Upper lobe of left lung (tissue), 6 donors: ENCODE measurements at regions not wholly inside any gene's neighbourhood (a gene's known extent, or its start where the extent isn't known, plus 50 kb on each side); places are given as distances from the start of the nearest gene placed in this dataset.

Experiments used
- ATAC-seq, 2 donors: fragments of 200-7000 bp; cut with Tn5 transposase; one replicate each; pipeline ENCODE4 v1.9.1; 2022; ENCODE audit warnings: mild to moderate bottlenecking in 2 of 2, moderate library complexity in 2 of 2; ENCODE audit not compliant: low FRiP score in 2 of 2
- DNase-seq, 2 donors: peaks; one replicate each; pipeline ENCODE4 v3.0.0-alpha.2; 2019 to 2020
- H3K27ac ChIP-seq, 4 donors: fragments of 200-600 bp; sonication (generic); one replicate each; pipeline ENCODE4 v1.5.1; 2016 to 2019
- H3K27me3 ChIP-seq, 4 donors: fragments of 200-600 bp; sonication (generic); one replicate each; pipeline ENCODE4 v1.5.1; 2017 to 2019
- H3K36me3 ChIP-seq, 4 donors: fragments of 200-600 bp; sonication (generic); one replicate each; pipeline ENCODE4 v1.5.1; 2016 to 2019
- H3K4me1 ChIP-seq, 4 donors: fragments of 200-600 bp; sonication (generic); one replicate each; pipeline ENCODE4 v1.5.1; 2018 to 2019
- H3K4me3 ChIP-seq, 4 donors: fragments of 200-600 bp; sonication (generic); one replicate each; pipeline ENCODE4 v1.5.1; 2017 to 2019; ENCODE audit warnings: mild to moderate bottlenecking in 2 of 4, moderate library complexity in 1 of 4
- H3K9me3 ChIP-seq, 4 donors: fragments of 200-600 bp; sonication (generic); one replicate each; pipeline ENCODE4 v1.5.1; 2018 to 2019
- CTCF ChIP-seq, 6 experiments: fragments of 450-650 bp in 4 of 6; fragments of 200-600 bp in 2 of 6; sonication (generic) in 2 of 6; IDR thresholded peaks; one replicate each; pipeline ENCODE4 v1.5.1; 2016 to 2019; ENCODE audit warnings: antibody characterized with exemption in 6 of 6
- EP300 ChIP-seq, 4 donors: sonication (generic); formaldehyde crosslinking; IDR thresholded peaks; one replicate each; pipeline ENCODE4 v1.5.1; 2017; ENCODE audit warnings: antibody characterized with exemption in 4 of 4, control low read depth in 2 of 4
- POLR2A ChIP-seq, 4 donors: fragments of 450-650 bp; IDR thresholded peaks; one replicate each; pipeline ENCODE4 v1.5.1; 2016 to 2017; ENCODE audit warnings: antibody characterized with exemption in 4 of 4, mild to moderate bottlenecking in 2 of 4
- POLR2AphosphoS5 ChIP-seq, 2 donors: sonication (generic); formaldehyde crosslinking; IDR thresholded peaks; one replicate each; pipeline ENCODE4 v1.5.1; 2017; ENCODE audit warnings: antibody characterized with exemption in 2 of 2
- WGBS, 2 donors: methylation state at CpG; one replicate each; pipeline ENCODE4 v1.1.5; 2017 to 2018; 5-methylcytosine and 5-hydroxymethylcytosine counted together
- donor health status: DM: no; HTN: no; CAD: no; lungs with moderate emphysema.
- donor health status: DM: no; HTN: yes; CAD: no; lungs with severe emphysema.

- no peaks in the 10 kb centered on the region for H3K27me3 ChIP-seq
- TF ChIP-seq EP300 (IDR thresholded peaks at IDR 0.05) (no peak), POLR2A (IDR thresholded peaks at IDR 0.05) (no peak), CTCF (IDR thresholded peaks at IDR 0.05) (no peak), POLR2AphosphoS5 (IDR thresholded peaks at IDR 0.05) (no peak)
- WGBS, 2 donors = 72 to 93% methylated on average over 3 of the region's 3 CpGs
- DNase-seq (no peak), ATAC-seq (no peak)
- H3K4me3 ChIP-seq = no peak overlapping the region
- H3K36me3 ChIP-seq = no peaks in the 10 kb centered on the region
- no peak overlapping the region for H3K27ac ChIP-seq
- H3K4me1 ChIP-seq = peaks cover 0 to 2% (median 0%) of the 10 kb centered on the region in 4 donors
- H3K9me3 ChIP-seq = peaks cover 0 to 12% (median 7%) of the 10 kb centered on the region in 4 donors
These were observed 189.1 kb upstream of the PITRM1 start for GRCh38 chr10:3361640-3362039.

GRCh38 chr10:3357737-3358136 is 185.2 kb upstream of the PITRM1 start:
- Histone ChIP-seq H3K27me3 (no peaks in the 10 kb centered on the region), H3K4me3 (no peak overlapping the region), H3K27ac (no peak overlapping the region), H3K36me3 (no peaks in the 10 kb centered on the region), H3K4me1 (no peaks in the 10 kb centered on the region), H3K9me3 (peaks cover 0 to 12% (median 7%) of the 10 kb centered on the region in 4 donors)
- ATAC-seq = no peak
- no peak for TF ChIP-seq POLR2AphosphoS5 (IDR thresholded peaks at IDR 0.05)
- no peak for TF ChIP-seq POLR2A (IDR thresholded peaks at IDR 0.05)
- TF ChIP-seq CTCF (IDR thresholded peaks at IDR 0.05) = no peak
- no peak for TF ChIP-seq EP300 (IDR thresholded peaks at IDR 0.05)
- 63 to 92% methylated on average over 4 of the region's 4 CpGs for WGBS, 2 donors
- DNase-seq = no peak

GRCh38 chr10:3355536-3355935 is 183.0 kb upstream of the PITRM1 start:
- WGBS, 2 donors = 87 to 91% methylated on average over 9 of the region's 9 CpGs
- no peak overlapping the region for H3K27ac ChIP-seq
- no peak for ATAC-seq

GRCh38 chr10:3354174-3354900 is 181.8 kb upstream of the PITRM1 start:
- 75 to 87% methylated on average over 3 of the region's 3 CpGs for WGBS, 2 donors
- no peaks in the 10 kb centered on the region for H3K27me3 ChIP-seq
- no peak for ATAC-seq

More at GRCh38 chr10:3355536-3355935, 183.0 kb upstream of the PITRM1 start:
- H3K36me3 ChIP-seq = no peaks in the 10 kb centered on the region
- H3K9me3 ChIP-seq = no peaks in the 10 kb centered on the region
- DNase-seq = no peak
- no peaks in the 10 kb centered on the region for H3K4me1 ChIP-seq
- TF ChIP-seq EP300 (IDR thresholded peaks at IDR 0.05) = no peak
- TF ChIP-seq CTCF (IDR thresholded peaks at IDR 0.05) = no peak
- no peak for TF ChIP-seq POLR2AphosphoS5 (IDR thresholded peaks at IDR 0.05)
- TF ChIP-seq POLR2A (IDR thresholded peaks at IDR 0.05) = no peak
- no peaks in the 10 kb centered on the region for H3K27me3 ChIP-seq
- H3K4me3 ChIP-seq = no peak overlapping the region

More at GRCh38 chr10:3354174-3354900, 181.8 kb upstream of the PITRM1 start:
- TF ChIP-seq EP300 (IDR thresholded peaks at IDR 0.05) = no peak
- TF ChIP-seq POLR2AphosphoS5 (IDR thresholded peaks at IDR 0.05) = no peak
- no peak for TF ChIP-seq CTCF (IDR thresholded peaks at IDR 0.05)
- TF ChIP-seq POLR2A (IDR thresholded peaks at IDR 0.05) = no peak
- H3K9me3 ChIP-seq = no peaks in the 10 kb centered on the region
- no peaks in the 10 kb centered on the region for H3K36me3 ChIP-seq
- no peaks in the 10 kb centered on the region for H3K4me1 ChIP-seq
- no peak for DNase-seq
- H3K27ac ChIP-seq = no peak overlapping the region
- no peak overlapping the region for H3K4me3 ChIP-seq
